HCEC 1CT (cell line): ENCODE measurements at regions not wholly inside any gene's neighbourhood (a gene's known extent, or its start where the extent isn't known, plus 50 kb on each side); places are given as distances from the start of the nearest gene placed in this dataset.

Experiments
- DNase-seq: peaks from one replicate; pipeline ENCODE4 v3.0.0-alpha.2; 2017

DNA sequence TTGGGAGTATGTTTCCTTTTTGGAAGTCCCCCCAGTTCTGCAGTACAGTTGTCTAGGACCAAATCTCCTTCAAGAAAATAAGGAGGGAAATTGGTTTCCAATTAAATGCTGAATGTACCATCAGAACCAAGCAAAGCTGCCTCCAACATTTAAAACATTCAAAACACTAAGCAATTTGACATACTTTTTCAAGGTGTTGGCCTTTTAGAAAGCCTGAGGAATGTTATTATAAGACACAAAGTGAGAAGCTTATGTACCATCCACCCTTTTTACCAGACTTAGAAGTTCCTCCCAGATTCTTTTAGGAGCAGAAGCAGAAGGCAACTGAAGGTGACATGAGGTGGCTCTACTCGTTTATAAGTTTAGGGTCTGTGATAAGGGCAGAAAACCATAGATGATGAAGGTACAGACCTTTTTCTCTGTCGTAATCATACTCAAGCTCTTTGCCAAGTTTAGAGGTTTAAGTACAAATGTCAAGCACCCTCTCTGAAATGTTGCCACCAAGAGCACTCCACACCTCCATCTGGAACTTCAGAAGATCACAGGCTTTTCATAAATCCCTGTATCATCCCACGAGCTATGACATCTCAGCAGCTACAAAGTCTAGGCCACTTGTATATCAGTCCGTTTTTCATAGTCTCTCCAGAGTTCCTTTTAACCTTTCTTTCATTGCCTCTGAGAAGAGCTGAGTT is 282.5 kb upstream of the THBS1 start:
- DNase-seq: no peak

DNA sequence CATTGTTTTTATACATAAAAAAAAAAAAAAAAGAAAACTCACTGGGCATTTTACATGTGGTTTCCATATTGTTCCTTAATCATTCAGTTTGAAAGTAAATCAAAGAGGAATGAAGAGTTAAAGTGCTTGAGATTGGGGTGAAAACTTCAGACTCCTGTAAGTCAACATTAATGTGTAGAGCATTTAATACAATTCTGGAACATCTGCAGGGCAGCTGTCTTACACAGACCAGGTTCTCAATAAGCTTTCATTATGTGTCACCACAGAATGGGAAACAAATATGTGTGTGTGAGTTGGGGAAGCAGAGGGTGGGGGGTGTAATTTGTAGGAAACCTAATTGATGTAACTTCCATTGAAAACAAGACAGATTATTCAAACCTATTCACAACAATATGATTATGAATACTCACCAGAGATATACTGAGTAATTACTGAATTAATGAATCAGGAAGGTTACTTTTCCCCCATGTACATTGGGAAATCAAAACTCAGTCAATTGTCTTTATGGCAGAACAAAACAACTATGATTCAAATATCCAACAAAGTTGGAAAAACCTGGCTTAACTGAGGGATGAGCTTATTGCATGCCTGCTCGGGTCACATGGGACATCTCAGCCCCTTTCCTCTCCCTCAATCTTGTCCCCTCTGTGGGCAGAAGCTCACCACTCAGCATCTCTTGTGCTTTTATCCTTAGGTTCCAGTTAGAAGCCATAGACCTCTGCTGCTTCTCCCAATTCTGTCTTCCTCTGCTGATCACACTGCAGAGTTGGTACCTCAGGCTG is 281.2 kb upstream of the THBS1 start:
- DNase-seq: peak; percentile 78

DNA sequence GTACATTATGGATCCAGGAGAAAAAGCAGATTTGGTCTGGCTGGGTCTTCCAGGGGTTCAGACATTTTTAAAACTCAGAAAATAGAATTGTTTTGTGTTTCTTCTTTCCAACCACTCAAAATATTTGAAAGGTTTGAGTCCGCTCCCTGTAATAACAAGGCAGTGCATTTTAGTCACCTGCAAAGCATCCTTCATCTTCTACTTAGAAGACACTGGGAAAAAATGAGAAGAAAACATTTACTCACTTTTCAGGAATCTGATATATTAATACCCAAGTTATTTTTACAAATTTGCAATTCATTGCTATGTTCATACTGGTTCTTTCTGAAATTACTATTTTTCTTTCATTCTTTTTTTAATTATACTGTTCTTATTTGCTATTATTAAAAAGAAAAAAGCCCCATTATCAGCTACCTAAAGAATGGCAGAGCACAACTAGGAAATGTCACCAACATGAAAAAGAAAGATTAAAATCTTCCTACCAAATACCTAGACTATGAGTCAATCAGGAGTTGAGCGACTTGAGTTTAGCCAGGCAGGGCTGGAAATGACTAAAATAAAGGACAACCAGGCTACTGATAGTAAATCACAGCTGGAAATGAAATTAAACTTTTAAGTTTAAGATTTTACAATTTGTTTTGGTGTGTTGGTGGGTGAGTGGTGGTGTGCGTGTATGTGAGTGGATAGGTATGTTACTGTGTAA is 280.3 kb upstream of the THBS1 start:
- DNase-seq: peak; percentile 78

GRCh38 chr15:39301589-39301999 is 279.3 kb upstream of the THBS1 start:
- peak; percentile 96 for DNase-seq

DNA sequence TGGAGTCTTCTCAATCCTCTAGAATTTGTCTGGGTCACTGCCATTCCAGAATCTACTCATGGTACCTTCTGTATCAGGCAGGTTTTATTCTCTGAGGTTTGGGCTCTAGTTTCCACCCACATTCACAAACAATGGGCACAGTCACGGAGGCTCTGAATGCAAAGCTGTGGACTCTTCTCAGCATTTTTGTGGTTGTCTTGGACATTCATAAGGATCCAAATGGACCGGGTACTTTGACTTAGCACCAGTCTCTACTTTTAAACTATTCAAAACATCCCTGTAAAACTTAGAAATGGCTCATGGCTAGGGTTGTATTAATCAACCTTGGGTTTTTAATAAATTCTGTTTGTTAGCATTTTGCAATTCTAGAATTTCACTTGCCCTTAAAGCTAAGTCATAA is 277.9 kb upstream of the THBS1 start:
- no peak for DNase-seq

DNA sequence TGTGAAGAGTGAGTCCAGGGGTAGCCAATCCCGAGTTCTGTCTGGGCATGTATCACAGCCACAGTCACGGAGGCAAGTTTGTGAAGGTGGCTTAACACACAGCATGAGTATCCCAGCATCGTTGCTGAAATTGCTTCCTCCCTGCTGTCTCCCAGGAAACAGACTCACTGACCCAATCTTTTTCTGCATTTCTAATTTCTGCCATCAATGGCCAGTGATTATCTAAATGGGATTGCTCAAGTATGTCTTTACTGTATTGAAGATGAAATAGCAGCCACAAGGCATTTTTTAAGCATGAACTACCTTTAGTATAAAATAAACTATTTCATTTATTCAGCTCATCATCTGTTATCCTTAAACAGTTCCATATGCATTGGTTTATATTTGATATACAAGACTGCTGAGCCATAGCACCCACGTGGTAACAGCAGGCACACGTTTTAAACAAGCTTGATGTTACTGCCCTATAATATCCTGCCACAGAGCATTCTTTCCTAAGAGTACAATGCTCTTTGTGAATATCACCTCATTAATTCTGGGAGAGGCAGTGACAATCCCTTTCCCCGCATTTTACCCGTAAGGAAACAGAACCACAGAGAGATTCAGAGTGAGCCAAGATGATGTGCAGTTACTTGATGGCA is 276.6 kb upstream of the THBS1 start:
- DNase-seq: peak; percentile 90

DNA sequence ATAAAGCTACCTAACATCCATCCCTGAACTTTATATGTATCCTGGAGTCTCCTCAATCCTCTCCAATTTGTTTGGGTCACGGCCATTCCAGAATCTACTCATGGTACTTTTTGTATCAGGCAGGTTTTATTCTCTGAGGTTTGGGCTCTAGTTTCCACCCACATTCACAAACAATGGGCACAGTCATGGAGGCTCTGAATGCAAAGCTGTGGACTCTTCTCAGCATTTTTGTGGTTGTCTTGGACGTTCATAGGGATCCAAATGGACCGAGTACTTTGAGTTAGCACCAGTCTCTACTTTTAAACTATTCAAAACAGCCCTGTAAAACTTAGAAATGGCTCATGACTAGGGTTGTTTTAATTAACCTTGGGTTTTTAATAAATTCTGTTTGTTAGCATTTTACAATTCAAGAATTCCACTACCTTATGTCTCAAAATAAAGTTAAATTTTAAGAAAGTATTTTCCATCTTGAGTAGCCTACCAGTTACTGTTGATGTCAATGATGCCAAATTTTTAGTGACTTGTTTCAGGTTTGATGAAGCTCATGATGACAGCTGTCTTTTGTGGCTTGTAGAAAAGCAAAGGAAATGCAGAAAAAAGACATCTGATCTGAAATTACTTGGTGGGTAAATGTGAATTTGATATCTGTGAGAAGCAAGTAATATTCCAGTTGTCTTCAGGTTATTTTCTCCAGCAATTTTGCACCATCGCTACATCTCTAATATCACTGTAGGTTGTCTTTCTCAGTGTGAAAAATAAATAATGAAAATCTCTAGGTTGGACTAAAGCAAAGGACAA is 275.7 kb upstream of the THBS1 start:
- DNase-seq: no peak

DNA sequence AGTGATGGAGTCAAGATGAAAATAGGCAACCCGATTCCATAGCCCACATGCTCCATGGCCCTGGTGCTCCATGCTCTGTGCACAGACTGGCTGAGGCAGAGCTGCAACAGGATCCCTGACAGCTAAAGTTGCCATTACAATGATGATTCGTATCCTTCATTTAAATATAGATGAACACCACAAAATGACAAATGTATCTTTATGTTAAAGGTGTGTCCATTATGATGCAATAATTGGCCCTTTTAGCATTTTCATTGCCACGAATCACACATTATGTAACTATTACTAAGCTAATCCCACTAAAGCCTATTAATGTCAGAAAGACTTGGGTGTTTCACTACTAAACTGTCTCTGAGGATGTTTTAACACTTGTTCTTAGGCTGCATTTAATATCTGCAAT is 270.2 kb upstream of the THBS1 start:
- DNase-seq: peak; percentile 18

- no peak for DNase-seq
Measured at GRCh38 chr15:39312984-39313383, 267.9 kb upstream of the THBS1 start.

DNA sequence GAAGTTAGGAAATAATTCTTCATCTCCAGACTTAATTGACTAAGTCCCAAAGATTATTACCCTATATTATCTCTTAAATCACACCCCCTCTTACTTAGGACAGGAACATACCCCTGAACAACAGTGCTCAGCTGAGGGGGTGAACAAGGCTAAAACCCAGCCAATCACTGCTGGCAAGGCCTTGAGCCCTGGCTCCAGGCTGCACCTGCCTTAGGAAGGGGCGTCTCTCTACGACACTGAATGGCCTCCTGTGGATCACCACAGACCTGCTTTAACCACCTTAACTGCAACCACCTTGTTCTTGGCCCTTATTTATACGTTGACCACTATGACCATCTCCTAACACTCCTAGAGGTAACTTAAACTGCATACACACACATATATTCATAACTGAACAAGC is 267.4 kb upstream of the THBS1 start:
- no peak for DNase-seq

DNA sequence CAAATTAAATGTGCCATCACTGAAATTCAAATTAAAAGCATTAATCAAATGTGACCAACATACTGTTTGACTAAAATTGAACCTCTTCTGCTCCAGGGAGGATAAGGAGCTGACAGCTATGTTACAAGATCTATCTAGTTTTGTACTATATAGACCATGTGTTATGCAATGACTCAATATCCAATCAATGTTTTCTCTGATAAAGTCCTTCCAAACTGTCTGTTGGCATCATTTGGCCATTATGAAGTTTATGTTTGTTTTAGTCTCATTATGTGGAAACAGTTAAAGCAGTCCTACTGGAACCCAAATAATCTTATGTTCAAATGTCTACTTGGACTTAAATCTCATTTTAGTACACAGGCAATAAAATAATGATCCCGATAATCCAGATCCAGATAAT is 267.0 kb upstream of the THBS1 start:
- DNase-seq: no peak

DNA sequence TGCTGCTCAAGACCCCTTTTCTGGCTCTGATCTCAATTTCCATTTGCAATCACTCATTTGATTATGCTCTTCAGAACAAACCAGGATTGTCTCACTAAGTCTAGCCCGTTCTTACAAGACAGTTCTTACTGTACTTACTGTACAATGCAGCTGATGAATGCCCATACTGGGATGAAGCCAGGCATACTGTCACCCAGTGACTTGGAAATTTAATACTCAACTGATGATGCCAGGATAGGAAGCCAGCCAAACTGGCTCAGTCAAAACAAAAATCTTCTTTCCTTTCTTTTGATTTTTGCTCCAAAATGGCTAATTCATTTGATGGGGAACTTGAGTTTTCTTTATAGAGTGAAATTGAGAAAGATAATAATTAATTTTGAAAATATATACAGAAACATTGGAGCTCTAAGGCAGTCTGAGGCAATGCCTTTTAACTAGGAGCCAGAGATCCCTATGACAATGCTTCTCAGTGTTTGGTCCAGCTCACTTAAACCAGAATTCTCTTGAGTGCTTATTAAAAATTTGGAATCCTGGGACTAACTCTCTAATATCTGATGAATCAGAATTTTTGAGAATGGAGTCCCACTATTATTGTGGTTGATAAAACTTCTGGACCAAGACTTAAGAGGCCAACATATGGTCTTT is 265.6 kb upstream of the THBS1 start:
- DNase-seq: no peak

DNA sequence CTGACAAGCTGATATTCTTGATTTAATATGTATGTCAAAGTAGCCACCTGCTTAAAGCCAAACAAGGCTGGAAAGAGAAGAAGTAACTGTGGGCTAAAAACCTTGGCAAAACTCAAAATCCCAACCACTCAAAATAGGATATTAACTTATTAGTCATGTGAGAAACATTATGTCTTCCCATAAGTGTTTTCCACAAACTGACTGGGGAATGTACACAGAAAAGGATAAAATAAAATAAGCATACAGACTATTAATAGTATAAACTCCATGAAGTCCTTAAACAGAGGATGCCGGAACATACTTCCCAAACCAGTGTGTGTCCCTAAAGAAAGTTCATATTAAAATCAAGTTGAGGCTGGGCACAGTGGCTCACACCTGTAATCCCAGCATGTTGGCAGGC is 263.7 kb upstream of the THBS1 start:
- DNase-seq: no peak

GRCh38 chr15:39318231-39318630 is 262.6 kb upstream of the THBS1 start:
- no peak for DNase-seq

DNA sequence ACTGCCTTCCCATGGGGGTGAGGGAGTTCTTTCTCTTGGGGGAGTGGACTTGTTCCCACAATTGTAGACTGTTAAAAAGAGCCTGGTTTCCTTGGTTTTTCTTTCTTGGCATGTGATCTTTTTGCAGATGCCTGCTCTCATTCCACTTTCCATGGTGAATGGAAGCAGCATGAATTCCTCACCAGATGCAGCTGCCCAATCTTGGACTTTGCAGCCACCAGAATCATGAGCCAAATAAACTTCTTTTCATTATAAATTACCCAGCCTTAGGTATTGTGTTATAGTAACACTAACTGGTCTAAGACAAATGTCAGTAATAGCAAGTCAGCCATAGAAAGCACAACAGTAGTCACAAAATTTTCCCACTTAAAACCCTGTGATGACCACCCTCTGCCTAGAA is 260.5 kb upstream of the THBS1 start:
- no peak for DNase-seq

DNA sequence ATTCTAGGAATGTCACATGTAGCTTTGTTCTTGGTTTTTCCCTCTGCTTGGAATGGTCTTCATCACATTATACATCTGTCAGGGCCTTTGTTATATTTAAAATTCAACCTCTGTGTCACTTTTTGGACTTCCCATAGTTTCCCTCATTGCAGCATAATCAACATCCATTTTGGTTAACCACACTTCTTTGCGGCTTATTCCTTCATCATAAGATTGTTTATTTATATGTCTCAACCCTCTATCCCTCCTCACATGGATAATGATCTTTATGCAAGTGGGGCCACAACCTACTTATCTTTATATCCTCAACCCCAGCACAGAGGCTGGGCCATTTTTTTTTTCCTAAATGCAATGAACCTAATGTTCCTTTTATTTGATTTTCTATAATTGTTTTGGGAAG is 260.0 kb upstream of the THBS1 start:
- DNase-seq: no peak

- DNase-seq: no peak
Measured at GRCh38 chr15:39321977-39322376, 258.9 kb upstream of the THBS1 start.

GRCh38 chr15:39323157-39323556 is 257.7 kb upstream of the THBS1 start:
- DNase-seq: no peak

GRCh38 chr15:39323706-39324105 is 257.2 kb upstream of the THBS1 start:
- DNase-seq: no peak

DNA sequence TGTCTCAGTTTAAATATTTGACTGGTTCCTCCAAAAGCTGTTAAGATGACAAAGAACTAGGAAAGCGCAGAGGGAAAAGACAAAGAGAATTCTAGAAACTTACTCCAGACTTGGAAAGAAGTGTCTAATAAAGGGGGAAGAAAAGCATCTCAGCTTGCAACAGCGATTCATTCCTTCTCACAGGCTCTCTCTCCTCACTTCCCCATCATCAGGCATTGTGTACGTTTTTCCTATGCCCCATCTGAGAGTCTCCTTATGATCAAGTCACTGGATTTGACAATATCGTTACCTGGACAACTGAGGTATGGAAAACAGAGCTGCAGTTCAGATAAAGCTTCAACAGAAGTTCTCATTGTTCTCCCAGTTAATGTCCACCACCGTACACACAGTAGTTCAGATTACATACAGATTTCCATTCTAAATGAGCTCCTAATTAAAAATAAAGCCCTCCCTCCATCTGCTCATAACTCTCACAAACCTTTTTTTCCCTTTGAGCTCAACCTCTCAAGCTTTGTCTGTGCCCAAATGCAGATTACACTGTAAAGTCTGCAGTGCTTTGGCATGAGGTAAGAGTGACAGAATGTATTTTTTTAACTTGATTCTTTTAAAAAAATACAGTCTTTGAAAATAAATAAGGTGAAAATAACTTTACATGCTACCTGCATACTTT is 254.4 kb upstream of the THBS1 start:
- no peak for DNase-seq

DNA sequence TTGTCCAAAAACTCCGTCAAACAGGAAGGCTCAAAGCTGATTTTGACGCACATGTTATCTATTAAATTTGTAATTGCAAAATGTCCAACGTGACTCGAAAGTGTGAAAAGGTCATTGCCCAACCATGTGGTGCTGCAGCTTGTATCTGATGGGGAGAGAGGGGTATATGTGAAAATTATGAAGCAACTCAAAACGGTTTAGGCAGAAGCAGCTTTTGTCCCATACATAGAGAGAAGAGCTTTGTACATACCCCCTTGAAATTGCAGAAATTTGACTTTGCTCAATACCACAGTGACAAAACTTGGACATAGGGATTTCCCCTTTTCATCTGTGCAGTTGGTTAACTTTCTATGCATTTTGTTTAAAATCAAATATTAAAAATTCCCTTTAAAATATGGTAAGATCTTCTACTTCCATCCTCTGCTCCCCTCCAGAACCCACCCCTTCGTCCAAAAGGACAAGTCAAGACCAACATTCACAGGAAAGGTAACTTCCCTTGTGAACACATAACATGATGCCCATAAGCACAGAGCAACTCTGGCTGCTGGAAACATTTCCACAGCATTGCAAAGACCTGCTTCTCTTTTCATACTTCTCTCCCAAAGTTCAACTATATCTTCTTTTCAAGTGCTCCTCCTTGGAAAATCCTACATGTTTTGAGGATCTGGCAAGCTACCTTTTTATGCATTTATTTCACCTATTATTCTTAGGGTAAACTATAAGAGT is 253.7 kb upstream of the THBS1 start:
- no peak for DNase-seq
